NB4 (cell line): ENCODE measurements at regions not wholly inside any gene's neighbourhood (a gene's known extent, or its start where the extent isn't known, plus 50 kb on each side); places are given as distances from the start of the nearest gene placed in this dataset.

ENCODE experiments used
- CTCF ChIP-seq: IDR thresholded peaks from one replicate; pipeline ENCODE4 v1.5.1; 2012; ENCODE audit warnings: low read depth, low read length
- MAX ChIP-seq: IDR thresholded peaks from 2 replicates; pipeline ENCODE4 v1.6.1; 2011; ENCODE audit warnings: low read depth, low read length

- TF ChIP-seq CTCF (no peak), MAX (no peak)
Observed at GRCh38 chr3:144148356-144148755, 176.7 kb downstream of the DIPK2A start.
